Activated CD4-positive, alpha-beta T cell treated with anti-CD3 and anti-CD28 coated beads, Interleukin-10, Interleukin-2, amounts not matched to agents 100 ng/mL and 50 ng/mL, durations not matched to agents 16 hours and 8 hours (primary cell): ENCODE measurements at regions not wholly inside any gene's neighbourhood (a gene's known extent, or its start where the extent isn't known, plus 50 kb on each side); places are given as distances from the start of the nearest gene placed in this dataset.

ENCODE experiments used
- DNase-seq: peaks from one replicate; pipeline ENCODE4 v3.0.0-alpha.2; 2020

DNA sequence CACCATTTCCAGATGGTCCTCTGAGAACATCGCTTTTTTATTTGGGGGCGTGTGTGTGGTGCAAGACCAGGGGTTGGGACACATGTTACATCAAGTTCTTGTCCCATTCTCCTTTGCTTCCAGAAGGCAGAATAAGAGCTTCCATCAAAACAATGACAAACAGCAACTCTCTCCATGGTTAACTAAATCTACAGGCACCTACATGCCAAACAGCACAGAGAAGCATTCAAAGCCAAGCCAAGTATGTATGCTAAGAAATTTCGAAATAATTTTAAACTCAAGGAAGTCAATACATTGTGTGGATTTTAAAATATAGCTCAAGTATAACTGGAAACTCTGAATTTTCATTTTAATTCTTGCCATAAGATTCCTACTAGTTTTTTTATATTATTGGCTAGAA, 105.6 kb downstream of the SEC61B start:
- DNase-seq: no peak

DNA sequence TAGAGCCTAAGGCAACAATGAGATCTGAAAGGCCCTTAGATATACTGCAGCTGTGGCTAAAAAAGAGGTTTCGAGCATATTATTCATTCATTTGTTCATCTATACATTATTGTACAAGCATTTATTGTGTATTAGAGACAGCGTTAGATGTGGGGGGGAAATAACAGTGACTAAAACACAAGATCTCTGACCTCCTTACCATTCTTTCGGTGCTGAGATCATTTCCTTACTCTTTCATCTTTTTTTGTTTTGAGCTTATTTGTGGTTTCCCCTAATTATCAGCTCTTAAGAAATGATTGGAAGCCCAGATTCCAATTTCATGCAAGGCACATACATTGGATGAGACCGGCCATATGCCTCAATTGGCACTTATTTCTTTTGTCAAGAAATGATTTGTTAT, 113.2 kb downstream of the SEC61B start:
- no peak for DNase-seq

DNA sequence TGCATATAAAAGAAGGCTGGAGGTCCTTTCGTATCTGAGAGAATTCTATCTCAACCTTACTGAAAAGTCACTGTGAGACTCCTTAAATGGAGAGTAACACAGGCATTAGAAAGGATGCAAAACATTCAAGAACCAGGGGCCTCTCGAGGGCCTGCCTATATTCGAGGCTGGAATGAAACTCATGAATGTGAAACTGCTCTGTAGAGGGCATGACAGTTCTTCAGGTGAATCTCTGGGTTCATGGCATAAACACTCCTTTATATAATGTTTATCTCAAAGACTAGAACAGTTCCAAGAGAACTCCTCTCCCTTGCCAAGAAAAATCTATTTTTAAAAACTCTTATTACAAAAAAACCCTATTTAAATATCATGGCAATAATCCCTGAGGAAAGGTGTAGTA, 113.9 kb downstream of the SEC61B start:
- DNase-seq: no peak

DNA sequence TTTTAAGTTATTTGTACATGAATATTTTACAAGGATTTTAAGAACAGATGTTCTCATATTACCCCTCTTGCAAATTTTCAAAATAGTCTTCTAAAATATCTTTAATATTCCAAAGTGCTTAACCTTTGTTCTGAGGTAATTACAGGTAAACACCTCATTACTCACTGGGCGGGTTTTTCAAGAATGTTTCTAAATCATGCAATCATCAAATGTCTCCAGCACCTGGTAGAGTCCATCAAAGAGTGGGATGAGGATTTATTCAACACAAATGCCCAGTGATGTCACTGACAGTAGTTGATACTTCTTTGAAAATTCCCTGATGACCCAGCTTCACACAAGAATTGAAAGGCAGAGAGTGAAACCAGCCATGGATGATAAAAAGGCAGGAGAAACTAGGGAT, 114.4 kb downstream of the SEC61B start:
- no peak for DNase-seq

DNA sequence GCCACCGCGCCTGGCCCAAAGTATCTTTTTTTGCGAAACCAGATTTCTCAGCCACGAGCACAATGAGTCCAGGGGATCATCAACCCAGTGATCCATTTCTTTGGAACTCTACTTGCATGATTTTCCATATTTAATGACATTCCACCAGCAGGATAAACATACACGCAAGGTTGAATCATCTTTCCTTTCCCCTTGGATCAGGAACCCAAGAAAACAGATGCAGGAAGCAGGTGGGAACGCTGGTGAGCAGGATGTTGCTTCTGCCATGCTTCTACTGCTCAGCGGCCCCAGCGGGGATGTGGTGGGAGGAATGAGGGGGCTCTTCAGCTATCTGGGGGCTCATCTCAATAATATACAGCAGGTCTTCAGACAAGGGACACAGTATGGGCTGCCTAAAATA, 118.2 kb downstream of the SEC61B start:
- no peak for DNase-seq

DNA sequence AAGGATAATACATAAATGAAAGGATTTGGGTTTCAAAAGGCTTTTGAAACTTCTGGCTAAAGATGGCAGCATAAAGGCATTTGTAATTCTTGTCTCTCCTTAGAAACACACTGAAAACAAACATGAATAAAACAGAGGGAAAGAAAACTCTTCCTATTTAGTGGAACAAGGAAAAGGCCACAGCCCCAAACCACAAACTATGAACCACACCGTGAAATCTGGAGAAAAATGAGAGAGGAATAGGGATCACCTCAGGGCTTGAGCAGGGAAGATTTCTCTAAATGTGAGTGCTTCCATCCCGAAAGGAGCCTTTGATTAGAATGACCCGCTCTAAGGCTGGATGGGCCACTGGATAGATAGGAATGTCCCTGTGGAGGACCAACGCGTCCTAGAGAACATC, 119.6 kb downstream of the SEC61B start:
- DNase-seq: no peak

DNA sequence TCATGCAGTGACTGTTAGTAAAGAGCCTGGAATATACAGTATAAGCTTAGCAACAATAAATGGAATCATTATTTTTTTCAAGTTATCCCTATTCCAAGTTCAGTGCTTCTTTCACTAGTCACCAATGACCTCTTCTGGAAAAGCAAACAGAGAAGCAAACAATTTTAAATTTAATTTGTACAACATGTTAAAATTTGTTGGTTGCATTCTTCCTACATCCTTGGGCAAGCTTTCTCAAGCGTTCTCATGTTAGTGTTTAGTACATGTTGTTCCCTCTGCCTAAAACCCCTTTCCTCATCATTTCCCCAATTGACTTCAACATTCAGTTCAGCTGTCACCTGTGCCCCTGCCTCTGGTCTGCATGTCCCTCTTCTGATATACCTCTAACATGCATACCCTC, 123.4 kb downstream of the SEC61B start:
- DNase-seq: no peak

DNA sequence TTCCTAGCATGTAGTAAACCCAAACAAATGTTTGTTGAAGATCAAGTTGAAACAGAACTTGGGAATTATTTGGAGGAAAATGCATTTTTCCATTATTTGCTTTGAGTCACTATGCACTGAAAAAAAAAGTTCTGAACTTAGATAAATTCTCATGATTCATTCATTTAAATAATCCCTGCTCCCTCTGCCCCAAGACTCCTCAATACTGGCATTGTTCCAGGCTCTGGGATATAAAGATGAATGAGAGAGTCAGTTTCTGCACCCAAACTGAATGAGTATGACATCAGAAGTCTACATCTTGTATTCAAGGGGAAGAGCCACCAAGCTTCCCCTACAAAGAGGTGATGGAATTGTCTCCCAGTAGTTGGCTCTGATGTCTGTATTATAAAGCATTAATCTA, 123.9 kb downstream of the SEC61B start:
- DNase-seq: no peak

DNA sequence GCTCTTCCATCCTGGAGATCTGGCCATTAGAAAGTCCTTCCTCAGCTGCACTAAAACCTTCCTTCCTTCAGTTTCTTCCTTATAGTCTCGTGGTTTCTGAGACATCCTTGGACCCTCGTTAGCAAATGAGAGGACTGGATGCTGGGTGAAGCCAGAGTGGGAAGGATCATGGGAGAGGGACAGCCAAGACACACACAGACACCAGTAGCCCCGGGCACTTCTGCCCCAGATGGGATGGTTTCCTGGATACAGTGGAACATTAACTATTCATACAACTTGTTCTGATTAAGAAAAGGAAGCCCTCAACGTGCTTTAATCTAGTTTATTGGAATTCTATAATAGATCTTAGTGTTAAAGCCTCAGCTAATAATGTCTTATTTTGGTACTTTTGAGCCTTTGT, 125.5 kb downstream of the SEC61B start:
- no peak for DNase-seq

DNA sequence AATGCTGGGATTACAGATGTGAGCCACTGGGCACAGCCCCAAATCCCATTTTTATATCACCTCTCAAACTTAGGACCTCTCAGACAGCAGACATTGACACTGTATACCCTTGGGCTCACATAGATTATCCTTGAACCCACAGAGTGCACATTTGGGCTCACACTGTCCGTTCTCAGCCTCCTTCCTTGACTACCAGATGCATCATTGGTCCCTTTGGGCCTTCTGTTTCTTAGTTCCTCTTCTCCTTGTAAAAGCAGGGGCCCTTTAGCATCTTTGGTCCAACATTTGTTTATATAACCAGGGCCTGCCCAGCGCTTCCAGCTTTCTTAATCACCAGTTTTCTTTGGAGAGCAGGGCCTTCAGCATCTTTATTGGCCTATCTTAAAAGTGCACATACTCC, 126.2 kb downstream of the SEC61B start:
- no peak for DNase-seq

DNA sequence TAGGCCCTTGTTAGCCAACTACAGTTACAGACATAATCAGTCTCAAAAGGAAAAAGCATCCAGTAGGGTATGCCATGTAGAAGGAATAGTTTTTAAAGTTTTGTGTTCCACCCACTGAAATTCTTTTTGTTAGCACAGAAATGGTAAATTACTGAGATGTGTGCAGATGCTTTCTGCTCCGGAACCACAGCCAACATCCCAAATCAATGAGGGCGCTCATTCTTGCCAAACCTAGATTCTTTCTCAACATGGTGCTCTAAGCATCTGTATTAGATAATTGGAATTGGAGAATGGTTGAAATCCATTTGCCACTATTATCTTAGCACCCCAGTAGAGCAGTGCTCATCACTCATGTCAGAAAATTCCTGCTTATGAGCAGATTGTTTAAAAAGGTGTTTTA, 127.8 kb downstream of the SEC61B start:
- DNase-seq: no peak

DNA sequence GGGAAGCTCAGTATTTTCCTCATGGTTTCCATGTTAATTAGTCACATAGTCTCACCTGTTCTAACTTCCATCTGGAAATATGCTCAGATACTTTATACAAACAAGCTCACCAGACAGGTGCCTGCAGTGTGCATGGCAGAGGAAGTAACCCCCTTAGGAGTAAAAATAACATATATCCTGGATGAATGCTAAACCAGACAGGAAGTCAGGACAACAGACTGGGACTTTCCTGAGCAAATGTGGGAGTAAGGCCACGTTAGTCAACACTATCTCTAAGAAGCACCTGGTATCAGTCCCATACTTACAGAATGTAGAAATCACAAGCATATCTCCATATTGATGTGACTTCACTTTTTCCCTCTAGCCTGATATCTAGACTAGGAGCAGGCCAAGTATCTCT, 128.4 kb downstream of the SEC61B start:
- no peak for DNase-seq

DNA sequence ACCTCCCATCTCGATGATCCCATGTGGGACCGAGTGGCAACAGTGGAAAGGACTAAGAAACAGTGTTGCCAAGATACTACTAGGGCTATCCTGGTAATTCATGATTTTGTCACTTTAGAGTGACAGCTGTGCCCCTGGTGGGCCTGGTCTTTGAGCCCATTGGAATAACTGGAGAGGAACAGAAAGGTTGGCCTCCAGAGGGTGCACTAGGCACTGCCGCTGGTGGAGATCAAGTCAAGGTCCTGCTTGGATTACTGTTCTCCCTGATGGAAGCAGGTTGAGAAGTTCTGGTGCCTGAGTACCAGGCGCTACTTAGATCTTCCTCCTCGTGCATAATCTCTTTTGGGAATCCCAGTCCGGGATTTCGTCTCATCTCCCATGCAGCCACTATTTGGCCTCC, 129.6 kb downstream of the SEC61B start:
- no peak for DNase-seq

DNA sequence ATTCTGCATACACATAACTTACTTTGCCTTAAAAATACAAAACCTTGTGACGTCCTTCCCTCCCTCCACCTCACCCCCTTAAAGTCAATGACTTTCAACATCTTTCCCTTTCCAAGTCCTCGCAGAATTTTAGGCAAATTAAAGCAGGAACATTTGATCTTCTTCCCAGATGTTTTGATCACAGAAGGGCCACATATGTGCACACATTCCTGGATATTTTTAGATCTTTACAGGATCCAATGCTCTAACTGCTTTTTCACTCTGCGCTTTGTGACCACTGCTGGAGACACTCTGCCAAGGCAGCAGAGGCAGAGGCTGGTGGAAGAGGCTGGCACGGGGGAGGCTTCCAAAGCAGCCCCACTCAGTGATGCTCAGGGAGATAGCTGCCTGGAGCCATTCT, 130.7 kb downstream of the SEC61B start:
- no peak for DNase-seq

DNA sequence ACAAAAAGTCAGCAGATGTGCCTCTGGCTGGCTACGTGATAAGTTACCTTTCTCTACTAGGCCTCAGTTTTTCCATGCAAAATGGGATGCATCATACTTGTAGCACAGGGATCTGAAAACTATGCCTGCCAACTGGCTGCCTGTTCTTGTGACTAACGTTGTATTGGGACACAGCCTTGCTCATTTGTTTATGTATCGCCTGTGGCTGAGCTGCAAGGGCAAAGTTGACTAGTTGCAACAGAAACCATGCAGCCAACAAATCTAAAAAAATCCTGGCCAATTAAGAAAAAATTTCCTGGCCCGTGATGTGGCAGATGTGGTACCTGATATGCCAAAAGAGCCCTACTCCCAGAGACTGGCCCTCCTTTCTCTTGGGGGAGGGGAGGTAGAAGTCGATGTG, 131.3 kb downstream of the SEC61B start:
- no peak for DNase-seq

DNA sequence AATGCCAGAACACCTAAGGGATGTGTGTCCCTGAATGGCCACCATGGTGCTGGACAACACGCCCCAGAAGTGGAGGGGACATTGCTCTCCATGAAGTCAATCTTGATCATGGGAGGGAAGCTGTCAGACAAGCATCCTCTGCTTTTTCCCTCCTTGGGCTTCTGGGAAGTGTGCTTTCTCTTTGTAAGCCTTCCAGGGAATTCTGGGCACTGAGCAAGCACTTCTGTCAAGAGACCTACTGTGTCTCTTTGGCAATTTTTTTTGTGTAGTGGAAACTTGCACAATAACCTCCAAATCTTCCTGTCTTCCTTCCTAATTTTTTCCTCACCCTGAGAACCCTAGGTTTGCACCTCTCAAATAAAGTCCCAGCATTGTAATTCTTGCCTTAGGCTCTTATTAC, 132.0 kb downstream of the SEC61B start:
- no peak for DNase-seq

DNA sequence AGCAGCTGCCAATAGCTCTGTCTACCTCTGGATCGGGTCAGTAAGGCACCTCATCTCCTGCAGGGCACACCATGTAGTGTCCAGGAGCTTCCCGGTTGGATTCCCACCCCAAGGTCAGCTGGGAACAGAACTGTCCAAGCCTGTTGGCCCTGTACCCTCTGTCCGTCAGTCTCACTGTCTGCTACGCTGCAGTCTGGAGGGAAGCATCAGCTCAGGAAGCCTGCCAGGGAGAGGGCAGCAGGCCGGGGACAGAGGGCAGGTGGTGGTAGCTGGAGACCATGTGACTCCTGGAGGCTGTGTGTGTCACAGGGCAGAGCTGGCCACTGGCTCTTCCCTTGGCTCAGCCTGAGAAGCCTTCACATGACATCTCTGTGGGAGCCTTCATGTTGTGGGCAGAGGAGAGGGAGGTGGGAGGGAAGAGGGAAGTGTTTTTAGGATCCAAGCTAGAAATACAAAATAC, 134.5 kb downstream of the SEC61B start:
- no peak for DNase-seq

DNA sequence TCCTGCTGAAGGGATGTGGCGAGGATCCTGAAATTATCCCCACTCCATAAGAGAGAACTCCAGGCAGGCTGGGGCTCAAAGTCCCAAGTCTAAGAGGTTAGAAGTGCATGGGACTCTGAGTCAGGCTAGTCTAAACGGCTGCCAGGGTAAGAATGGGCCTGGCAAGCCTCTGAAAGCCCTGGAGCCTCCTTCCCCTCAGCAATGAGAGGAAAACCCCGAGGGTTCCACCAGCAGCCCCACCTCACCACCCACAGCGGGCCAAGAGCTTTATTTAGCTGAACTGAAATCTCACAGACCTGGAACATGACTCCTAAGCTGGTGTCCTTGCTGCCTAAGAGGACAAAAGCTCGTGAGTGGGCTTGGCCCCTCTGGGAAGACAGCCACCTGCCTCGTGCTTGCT, 135.5 kb downstream of the SEC61B start:
- no peak for DNase-seq

DNA sequence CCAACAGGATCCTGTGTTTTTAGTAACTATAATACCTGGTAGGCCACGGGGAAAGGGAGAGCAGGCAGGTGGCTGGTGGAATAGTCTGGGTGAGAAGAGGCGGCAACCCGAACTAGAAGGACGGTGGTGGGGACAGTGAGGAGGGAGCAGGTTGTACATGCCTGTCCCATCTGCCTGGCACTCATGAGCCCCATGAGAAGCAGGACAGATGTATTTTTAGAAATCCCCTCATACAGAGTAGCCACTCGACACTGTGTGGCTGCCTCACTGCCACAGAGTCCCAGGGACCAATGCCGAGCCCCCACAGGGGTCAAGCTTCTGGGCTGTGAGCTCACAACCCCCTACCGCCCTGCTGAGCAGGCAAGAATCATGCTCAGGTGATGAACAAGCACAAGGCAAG, 136.6 kb downstream of the SEC61B start:
- DNase-seq: no peak

DNA sequence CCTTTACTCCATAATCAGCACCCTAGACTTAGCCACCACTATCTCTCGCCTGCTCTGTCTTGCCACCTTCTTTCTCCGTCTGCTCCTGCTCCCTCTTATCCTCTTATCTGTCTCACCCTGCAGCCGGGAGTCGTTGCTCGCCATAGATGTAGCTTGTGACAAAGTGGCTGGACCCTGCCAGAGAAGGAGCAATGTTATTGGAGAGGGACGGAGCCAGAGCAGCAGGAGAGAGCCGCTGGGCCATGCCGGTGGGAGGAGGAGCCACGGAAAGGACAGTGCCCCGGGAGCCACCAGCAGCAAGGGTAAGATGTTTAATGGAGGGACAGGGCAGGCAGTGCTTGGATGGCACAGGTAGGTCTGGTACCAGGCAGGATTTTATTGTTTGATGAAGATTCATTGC, 137.3 kb downstream of the SEC61B start:
- no peak for DNase-seq

DNA sequence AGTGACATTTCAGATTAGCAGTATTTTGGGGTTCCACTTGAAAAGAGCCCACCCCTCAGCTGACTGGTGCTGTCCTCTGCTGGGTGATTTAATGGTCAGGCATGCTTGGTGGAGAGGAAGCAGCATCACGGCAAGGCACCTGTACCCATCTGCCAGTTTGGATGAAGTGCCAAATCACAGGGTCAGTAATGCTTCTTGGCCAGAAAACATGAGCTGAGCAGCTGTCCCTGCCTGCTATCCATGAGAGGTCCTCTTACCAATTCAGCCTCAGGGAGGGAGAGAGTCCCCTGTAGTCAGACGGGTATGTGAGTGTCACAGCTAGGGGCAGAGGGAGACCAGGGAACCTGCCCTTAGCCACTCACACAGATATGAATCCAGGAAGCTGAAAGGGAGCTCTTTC, 137.9 kb downstream of the SEC61B start:
- no peak for DNase-seq

DNA sequence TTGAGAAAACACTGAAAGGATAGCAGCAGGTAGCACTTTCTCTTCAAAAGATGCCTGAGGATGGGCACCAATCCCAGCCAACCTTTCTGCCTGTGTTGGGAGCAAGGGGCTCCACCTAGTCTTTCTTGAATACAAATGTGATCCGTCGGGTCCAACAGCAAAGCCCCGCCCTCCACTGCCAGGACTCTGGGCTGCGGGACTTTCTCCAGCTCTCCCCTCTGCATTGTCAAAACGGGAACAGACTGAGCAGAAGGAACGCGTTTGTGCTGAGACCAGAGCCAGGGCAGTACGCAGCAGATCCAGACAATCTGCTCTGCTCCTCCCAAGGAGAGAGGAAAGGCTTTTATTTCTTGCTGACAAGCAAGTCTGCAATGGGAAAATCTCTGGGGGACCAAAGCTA, 139.7 kb downstream of the SEC61B start:
- DNase-seq: no peak

DNA sequence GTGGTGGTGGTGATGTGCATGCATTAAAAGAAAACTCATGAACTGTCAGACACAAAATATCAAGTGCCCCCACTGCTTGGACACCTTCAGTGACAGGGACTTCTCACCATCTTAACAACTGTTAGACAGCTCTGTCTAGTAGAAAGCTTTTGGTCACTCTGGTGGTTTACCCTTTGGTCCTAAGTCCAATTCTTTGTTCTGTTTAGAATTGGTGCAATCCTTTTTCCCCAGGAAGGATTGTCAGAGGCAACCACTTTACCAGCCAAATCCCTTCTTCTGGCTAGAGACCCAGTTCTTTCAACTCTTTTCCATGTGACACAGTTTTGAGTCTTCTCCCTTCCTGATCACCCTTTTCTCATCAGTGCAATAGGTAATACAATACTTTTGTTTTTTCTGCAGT, 140.2 kb downstream of the SEC61B start:
- DNase-seq: no peak

DNA sequence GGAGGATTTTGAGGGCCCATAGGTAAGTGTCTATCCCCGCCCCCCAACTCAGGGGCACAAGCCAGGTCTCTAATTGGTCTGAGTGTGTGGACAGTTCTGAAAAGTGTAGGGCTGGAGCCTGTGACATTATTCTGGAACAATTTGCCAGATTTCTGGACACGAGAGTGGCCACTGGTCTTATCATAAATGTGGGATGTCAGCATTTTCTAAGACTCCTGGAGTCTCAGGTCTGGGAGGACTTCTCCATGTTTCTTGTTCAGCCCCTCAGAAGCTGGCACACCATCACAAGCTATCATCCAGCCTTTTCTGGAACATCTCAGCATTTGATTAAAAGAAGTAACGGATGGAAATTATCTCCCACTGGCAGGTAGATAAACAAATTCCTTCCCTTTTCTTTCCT, 141.4 kb downstream of the SEC61B start:
- DNase-seq: no peak

DNA sequence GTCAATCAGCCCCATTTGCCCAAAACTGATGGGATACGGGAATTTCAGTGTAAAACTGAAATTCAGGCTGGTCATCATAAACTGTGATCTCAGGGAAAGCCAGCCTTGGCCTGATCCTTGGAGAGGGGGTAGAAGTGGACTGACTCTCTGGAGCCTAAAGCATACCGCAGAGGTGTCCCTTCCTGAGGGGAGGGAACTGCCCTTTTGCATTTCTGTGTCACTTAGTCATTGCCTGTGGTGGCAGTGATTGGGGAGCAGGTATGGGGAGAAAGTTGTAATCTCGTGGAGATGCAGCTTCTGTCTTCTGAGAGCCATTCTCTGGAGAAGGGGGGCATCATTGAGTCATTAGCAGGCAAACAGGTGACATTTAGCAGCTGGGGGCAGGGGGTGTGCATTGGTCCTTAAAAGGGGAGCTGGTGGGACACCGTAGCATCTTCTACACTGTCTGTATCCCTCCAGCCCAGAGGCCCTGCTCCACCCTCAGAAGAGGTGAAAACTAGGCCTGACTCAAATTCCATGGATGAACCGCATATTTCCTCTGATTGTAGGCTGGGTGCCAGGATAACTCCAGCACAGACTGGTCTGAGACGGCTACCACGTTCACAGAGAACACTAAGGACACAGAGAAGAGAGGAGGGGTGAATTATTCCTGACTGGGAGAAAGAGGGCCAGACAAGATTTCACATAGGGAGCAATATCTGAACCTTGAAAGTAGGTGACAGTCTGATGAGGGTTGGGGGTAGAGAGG, 143.3 kb downstream of the SEC61B start:
- no peak for DNase-seq

DNA sequence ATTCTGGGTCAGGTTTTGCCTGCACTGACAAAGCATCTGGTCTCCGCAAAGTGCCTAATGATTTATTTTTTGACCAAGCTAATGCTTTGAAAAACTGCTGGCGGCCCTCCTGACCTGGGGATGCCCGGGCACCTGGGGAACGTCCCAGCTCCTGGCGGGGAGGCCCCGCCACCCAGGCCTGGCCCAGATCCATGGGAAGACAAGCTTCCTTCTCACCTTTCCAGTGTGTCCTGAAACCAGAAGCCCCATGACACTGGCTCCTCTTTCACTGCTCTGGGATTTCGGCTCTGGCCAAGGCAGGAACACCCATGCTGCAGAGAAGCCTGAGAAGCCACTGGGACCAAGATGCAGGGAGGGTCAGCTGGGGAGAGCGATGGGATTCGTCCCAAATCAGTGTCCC, 144.1 kb downstream of the SEC61B start:
- DNase-seq: no peak
